HCT116 (cell line): ENCODE measurements at regions not wholly inside any gene's neighbourhood (a gene's known extent, or its start where the extent isn't known, plus 50 kb on each side); places are given as distances from the start of the nearest gene placed in this dataset.

Experiments
- ATAC-seq: fragments of 200-7000 bp; cut with Tn5 transposase; 2 replicates; pipeline ENCODE4 v1.9.1; 2020; ENCODE audit warnings: mild to moderate bottlenecking, moderate library complexity
- BruUV-seq: library from RNA; stranded (reverse); fragments of 400-500 nt; replicated peaks from 2 replicates; lab custom pipeline; 2021; lab: Mats Ljungman, UMichigan
- CTCF ChIA-PET: fragments of 300-600 bp; sonication (Branson Sonifier 250); formaldehyde crosslinking; loops from one replicate; lab custom pipeline; 2021; ENCODE audit warnings: antibody characterized with exemption; lab: Charles Lee
- POLR2A ChIA-PET: fragments of 300-600, 350-600 bp; sonication (Branson Sonifier 250); formaldehyde crosslinking; loops from one replicate; lab custom pipeline; 2021; ENCODE audit warnings: antibody characterized with exemption; lab: Charles Lee
- RAD21 ChIA-PET, 2 experiments: fragments of 300-600 bp; sonication (Branson Sonifier 250); formaldehyde crosslinking; loops; one replicate each; lab custom pipeline; 2023; ENCODE audit warnings: low total read pairs in 2 of 2; ENCODE audit not compliant: uncharacterized antibody in 2 of 2, unreplicated experiment in 2 of 2, low non-redundant PET in 1 of 2; lab: Charles Lee
- DNase-seq: peaks from one replicate; pipeline ENCODE4 v3.0.0-alpha.2; 2010; ENCODE audit warnings: low read depth, low spot score
- H2AFZ ChIP-seq: fragments of 200-600 bp; shearing (Covaris generic), sonication (generic); 2 replicates; pipeline ENCODE4 v1.6.1; 2017; ENCODE audit warnings: low read depth, mixed run types, mixed read lengths, antibody characterized with exemption, low read length; ENCODE audit not compliant: poor library complexity, severe bottlenecking
- H3K27ac ChIP-seq: 2 replicates; pipeline ENCODE4 v1.5.1; 2012; ENCODE audit warnings: low read depth, low read length
- H3K27me3 ChIP-seq: fragments of 200-600 bp; sonication (generic); 2 replicates; pipeline ENCODE4 v1.6.1; 2016; ENCODE audit warnings: mixed run types, low read length, mixed read lengths; ENCODE audit not compliant: insufficient read depth
- H3K36me3 ChIP-seq, 2 experiments: fragments of 200-500 bp in 1 of 2; fragments of 200-600 bp in 1 of 2; sonication (Bioruptor generic) in 1 of 2; sonication (generic) in 1 of 2; 2 replicates each; pipeline versions ENCODE4 v1.5.1 to v1.6.1; 2014 to 2016; ENCODE audit warnings: low read length in 2 of 2, inconsistent platforms in 1 of 2, mixed read lengths in 1 of 2, mixed run types in 1 of 2; ENCODE audit not compliant: insufficient read depth in 2 of 2, control insufficient read depth in 1 of 2
- H3K4me1 ChIP-seq, 2 experiments: fragments of 200-600 bp in 1 of 2; sonication (generic) in 1 of 2; 2 replicates each; pipeline versions ENCODE4 v1.5.1 to v1.6.1; 2012 to 2017; ENCODE audit warnings: low read length in 2 of 2, inconsistent platforms in 1 of 2, mild to moderate bottlenecking in 1 of 2, mixed read lengths in 1 of 2, mixed run types in 1 of 2, moderate library complexity in 1 of 2; ENCODE audit not compliant: insufficient read depth in 2 of 2, control insufficient read depth in 1 of 2
- H3K4me2 ChIP-seq: fragments of 200-600 bp; sonication (generic); 2 replicates; pipeline ENCODE4 v1.6.1; 2017; ENCODE audit warnings: mixed run types, low read length, mixed read lengths
- H3K4me3 ChIP-seq, 2 experiments: fragments of 200-600 bp in 1 of 2; sonication (generic) in 1 of 2; replicated peaks in 1 of 2; 2 replicates each; pipeline ENCODE4 v1.5.1; 2011 to 2016; ENCODE audit warnings: low read length in 2 of 2, control low read depth in 1 of 2, low read depth in 1 of 2, mild to moderate bottlenecking in 1 of 2, mixed read lengths in 1 of 2, mixed run types in 1 of 2
- H3K79me2 ChIP-seq: fragments of 200-600 bp; sonication (generic); 2 replicates; pipeline ENCODE4 v1.6.1; 2017; ENCODE audit warnings: mild to moderate bottlenecking, mixed run types, low read length, moderate library complexity, mixed read lengths; ENCODE audit not compliant: insufficient read depth
- H3K9ac ChIP-seq: fragments of 200-600 bp; sonication (generic); 2 replicates; pipeline ENCODE4 v1.6.1; 2016; ENCODE audit warnings: low read length, mixed read lengths
- H3K9me2 ChIP-seq: fragments of 200-600 bp; sonication (generic), shearing (Covaris generic); 2 replicates; pipeline ENCODE4 v1.6.1; 2017; ENCODE audit warnings: mixed run types, mild to moderate bottlenecking, moderate library complexity; ENCODE audit not compliant: insufficient read depth
- H3K9me3 ChIP-seq, 2 experiments: fragments of 200-500 bp in 1 of 2; fragments of 200-600 bp in 1 of 2; sonication (Bioruptor generic) in 1 of 2; sonication (generic) in 1 of 2; 2 replicates each; pipeline ENCODE4 v1.6.1; 2014 to 2017; ENCODE audit warnings: low read length in 2 of 2, mixed read lengths in 2 of 2, inconsistent platforms in 1 of 2, low read depth in 1 of 2, mild to moderate bottlenecking in 1 of 2, mixed run types in 1 of 2, moderate library complexity in 1 of 2; ENCODE audit not compliant: control insufficient read depth in 1 of 2, insufficient read depth in 1 of 2
- H4K20me1 ChIP-seq: fragments of 200-600 bp; sonication (generic), shearing (Covaris generic); 2 replicates; pipeline ENCODE4 v1.6.1; 2017; ENCODE audit warnings: mixed run types, mild to moderate bottlenecking, moderate library complexity; ENCODE audit not compliant: insufficient read depth
- FOSL1 ChIP-seq: IDR thresholded peaks from 2 replicates; pipeline ENCODE4 v1.6.1; 2012; ENCODE audit warnings: low read depth
- POLR2A ChIP-seq: IDR thresholded peaks from 2 replicates; pipeline ENCODE4 v1.7.0; 2011; ENCODE audit warnings: borderline replicate concordance; ENCODE audit not compliant: insufficient read depth, insufficient read length; ENCODE audit errors: extremely low read depth
- RAD21 ChIP-seq: IDR thresholded peaks from 2 replicates; pipeline ENCODE4 v1.6.1; 2012; ENCODE audit warnings: low read depth, mild to moderate bottlenecking
- SIN3A ChIP-seq: IDR thresholded peaks from 2 replicates; pipeline ENCODE4 v1.6.1; 2012; ENCODE audit warnings: low read depth
- SP1 ChIP-seq: IDR thresholded peaks from 2 replicates; pipeline ENCODE4 v1.6.1; 2012; ENCODE audit warnings: low read depth
- TCF7L2 ChIP-seq: IDR thresholded peaks from 2 replicates; pipeline ENCODE4 v1.7.0; 2011; ENCODE audit warnings: borderline replicate concordance, inconsistent platforms; ENCODE audit not compliant: insufficient read depth, insufficient read length; ENCODE audit errors: extremely low read depth
- YY1 ChIP-seq: IDR thresholded peaks from 2 replicates; pipeline ENCODE4 v1.6.1; 2011; ENCODE audit warnings: low read length, low read depth, moderate library complexity, mild to moderate bottlenecking; ENCODE audit not compliant: insufficient replicate concordance; ENCODE audit errors: extremely low read depth
- ZFX ChIP-seq: fragments of 450-650 bp; IDR thresholded peaks from 2 replicates; pipeline ENCODE4 v1.6.1; 2017
- intact Hi-C: fragments of 100-400 bp; cut with micrococcal nuclease; formaldehyde crosslinking; loops from 2 replicates; pipeline ENCODE4 v1.10.0; 2022
- TF ChIP-seq, protein P1 (sequence below): IDR thresholded peaks from 2 replicates; pipeline ENCODE4 v1.6.1; 2011; ENCODE audit warnings: mild to moderate bottlenecking, low read length, moderate library complexity; ENCODE audit not compliant: insufficient replicate concordance; ENCODE audit errors: extremely low read depth
- TF ChIP-seq, protein P2 (sequence below): IDR thresholded peaks from 2 replicates; pipeline ENCODE4 v1.6.1; 2012; ENCODE audit warnings: low read depth
- TF ChIP-seq, protein P3 (sequence below): IDR thresholded peaks from 2 replicates; pipeline ENCODE4 v1.6.1; 2012

- H3K4me1 ChIP-seq = no peaks in the 10 kb centered on the region
- ChIA-PET POLR2A (no interaction called here), CTCF (no interaction called here), RAD21 (no interaction called here)
- H3K79me2 ChIP-seq = no peaks in the 10 kb centered on the region
- H3K9ac ChIP-seq = no peak overlapping the region
- H3K27ac ChIP-seq = no peak overlapping the region
- H3K36me3 ChIP-seq = no peaks in the 10 kb centered on the region
- DNase-seq (no peak), ATAC-seq (no peak)
- no peak overlapping the region for H3K4me2 ChIP-seq
- BruUV-seq = no TSS peak
- no peak overlapping the region for H2AFZ ChIP-seq
- no peaks in the 10 kb centered on the region for H3K27me3 ChIP-seq
- no peaks in the 10 kb centered on the region for H3K9me3 ChIP-seq
- no peak overlapping the region for H3K4me3 ChIP-seq
- TF ChIP-seq YY1 (no peak), FOSL1 (no peak), ZFX (no peak), SIN3A (no peak), TCF7L2 (no peak), RAD21 (no peak), POLR2A (no peak), SP1 (no peak)
- TF ChIP-seq, protein P1, sequence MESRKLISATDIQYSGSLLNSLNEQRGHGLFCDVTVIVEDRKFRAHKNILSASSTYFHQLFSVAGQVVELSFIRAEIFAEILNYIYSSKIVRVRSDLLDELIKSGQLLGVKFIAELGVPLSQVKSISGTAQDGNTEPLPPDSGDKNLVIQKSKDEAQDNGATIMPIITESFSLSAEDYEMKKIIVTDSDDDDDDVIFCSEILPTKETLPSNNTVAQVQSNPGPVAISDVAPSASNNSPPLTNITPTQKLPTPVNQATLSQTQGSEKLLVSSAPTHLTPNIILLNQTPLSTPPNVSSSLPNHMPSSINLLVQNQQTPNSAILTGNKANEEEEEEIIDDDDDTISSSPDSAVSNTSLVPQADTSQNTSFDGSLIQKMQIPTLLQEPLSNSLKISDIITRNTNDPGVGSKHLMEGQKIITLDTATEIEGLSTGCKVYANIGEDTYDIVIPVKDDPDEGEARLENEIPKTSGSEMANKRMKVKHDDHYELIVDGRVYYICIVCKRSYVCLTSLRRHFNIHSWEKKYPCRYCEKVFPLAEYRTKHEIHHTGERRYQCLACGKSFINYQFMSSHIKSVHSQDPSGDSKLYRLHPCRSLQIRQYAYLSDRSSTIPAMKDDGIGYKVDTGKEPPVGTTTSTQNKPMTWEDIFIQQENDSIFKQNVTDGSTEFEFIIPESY = no peak
- TF ChIP-seq, protein P2, sequence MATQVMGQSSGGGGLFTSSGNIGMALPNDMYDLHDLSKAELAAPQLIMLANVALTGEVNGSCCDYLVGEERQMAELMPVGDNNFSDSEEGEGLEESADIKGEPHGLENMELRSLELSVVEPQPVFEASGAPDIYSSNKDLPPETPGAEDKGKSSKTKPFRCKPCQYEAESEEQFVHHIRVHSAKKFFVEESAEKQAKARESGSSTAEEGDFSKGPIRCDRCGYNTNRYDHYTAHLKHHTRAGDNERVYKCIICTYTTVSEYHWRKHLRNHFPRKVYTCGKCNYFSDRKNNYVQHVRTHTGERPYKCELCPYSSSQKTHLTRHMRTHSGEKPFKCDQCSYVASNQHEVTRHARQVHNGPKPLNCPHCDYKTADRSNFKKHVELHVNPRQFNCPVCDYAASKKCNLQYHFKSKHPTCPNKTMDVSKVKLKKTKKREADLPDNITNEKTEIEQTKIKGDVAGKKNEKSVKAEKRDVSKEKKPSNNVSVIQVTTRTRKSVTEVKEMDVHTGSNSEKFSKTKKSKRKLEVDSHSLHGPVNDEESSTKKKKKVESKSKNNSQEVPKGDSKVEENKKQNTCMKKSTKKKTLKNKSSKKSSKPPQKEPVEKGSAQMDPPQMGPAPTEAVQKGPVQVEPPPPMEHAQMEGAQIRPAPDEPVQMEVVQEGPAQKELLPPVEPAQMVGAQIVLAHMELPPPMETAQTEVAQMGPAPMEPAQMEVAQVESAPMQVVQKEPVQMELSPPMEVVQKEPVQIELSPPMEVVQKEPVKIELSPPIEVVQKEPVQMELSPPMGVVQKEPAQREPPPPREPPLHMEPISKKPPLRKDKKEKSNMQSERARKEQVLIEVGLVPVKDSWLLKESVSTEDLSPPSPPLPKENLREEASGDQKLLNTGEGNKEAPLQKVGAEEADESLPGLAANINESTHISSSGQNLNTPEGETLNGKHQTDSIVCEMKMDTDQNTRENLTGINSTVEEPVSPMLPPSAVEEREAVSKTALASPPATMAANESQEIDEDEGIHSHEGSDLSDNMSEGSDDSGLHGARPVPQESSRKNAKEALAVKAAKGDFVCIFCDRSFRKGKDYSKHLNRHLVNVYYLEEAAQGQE = no peak
- TF ChIP-seq, protein P3, sequence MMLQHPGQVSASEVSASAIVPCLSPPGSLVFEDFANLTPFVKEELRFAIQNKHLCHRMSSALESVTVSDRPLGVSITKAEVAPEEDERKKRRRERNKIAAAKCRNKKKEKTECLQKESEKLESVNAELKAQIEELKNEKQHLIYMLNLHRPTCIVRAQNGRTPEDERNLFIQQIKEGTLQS = no peak
- no peaks in the 10 kb centered on the region for H3K9me2 ChIP-seq
- H4K20me1 ChIP-seq = no peaks in the 10 kb centered on the region
- intact Hi-C loops = no loop called here
Observed at GRCh38 chr10:130607366-130607765, 471.2 kb downstream of the GLRX3 start.
